HEK293T (cell line): ENCODE measurements at regions not wholly inside any gene's neighbourhood (a gene's known extent, or its start where the extent isn't known, plus 50 kb on each side); places are given as distances from the start of the nearest gene placed in this dataset.

Source experiments
- CTCF ChIA-PET: fragments of 350-600 bp; formaldehyde crosslinking; extraction: SDS; loops from one replicate; lab custom pipeline; 2021; ENCODE audit warnings: antibody characterized with exemption, inconsistent platforms; lab: Yijun Ruan, JAX
- POLR2A ChIA-PET: fragments of 350-600 bp; formaldehyde crosslinking; extraction: SDS; loops from one replicate; lab custom pipeline; 2020; ENCODE audit warnings: antibody characterized with exemption, inconsistent platforms; lab: Yijun Ruan, JAX
- DNase-seq: peaks from one replicate; pipeline ENCODE4 v3.0.0; 2012; ENCODE audit warnings: mixed read lengths; ENCODE audit errors: extremely low spot score
- ARNT ChIP-seq: fragments of 450-650 bp; IDR thresholded peaks from 2 replicates; pipeline ENCODE4 v1.6.1; 2017; ENCODE audit warnings: mild to moderate bottlenecking
- BHLHE40 ChIP-seq: fragments of 450-650 bp; IDR thresholded peaks from 2 replicates; pipeline ENCODE4 v1.6.1; 2016; ENCODE audit warnings: mild to moderate bottlenecking, moderate library complexity, borderline replicate concordance
- CTBP1 ChIP-seq: fragments of 450-650 bp; IDR thresholded peaks from 2 replicates; pipeline ENCODE4 v1.6.1; 2016; ENCODE audit warnings: borderline replicate concordance
- ELF4 ChIP-seq: fragments of 450-650 bp; IDR thresholded peaks from 2 replicates; pipeline ENCODE4 v1.6.1; 2017; ENCODE audit warnings: antibody characterized with exemption
- FOXA1 ChIP-seq: fragments of 450-650 bp; IDR thresholded peaks from 2 replicates; pipeline ENCODE4 v1.6.1; 2016; ENCODE audit warnings: mild to moderate bottlenecking
- FOXK2 ChIP-seq: fragments of 450-650 bp; IDR thresholded peaks from 2 replicates; pipeline ENCODE4 v1.6.1; 2016; ENCODE audit warnings: mild to moderate bottlenecking
- FOXM1 ChIP-seq: fragments of 450-650 bp; IDR thresholded peaks from 2 replicates; pipeline ENCODE4 v1.6.1; 2017; ENCODE audit warnings: mild to moderate bottlenecking, borderline replicate concordance
- HDGF ChIP-seq: fragments of 450-650 bp; IDR thresholded peaks from 2 replicates; pipeline ENCODE4 v1.6.1; 2017; ENCODE audit warnings: antibody characterized with exemption, borderline replicate concordance
- L3MBTL2 ChIP-seq: fragments of 450-650 bp; conservative IDR thresholded peaks from 2 replicates; pipeline ENCODE4 v1.6.1; 2016; ENCODE audit warnings: mild to moderate bottlenecking
- LEF1 ChIP-seq: fragments of 450-650 bp; IDR thresholded peaks from 2 replicates; pipeline ENCODE4 v1.6.1; 2017; ENCODE audit warnings: mild to moderate bottlenecking, borderline replicate concordance
- NFRKB ChIP-seq: fragments of 450-650 bp; IDR thresholded peaks from 2 replicates; pipeline ENCODE4 v1.6.1; 2016; ENCODE audit warnings: mild to moderate bottlenecking, moderate library complexity
- SP1 ChIP-seq: fragments of 450-650 bp; IDR thresholded peaks from 2 replicates; pipeline ENCODE4 v1.6.1; 2017
- SUZ12 ChIP-seq: fragments of 450-650 bp; IDR thresholded peaks from 2 replicates; pipeline ENCODE4 v1.6.1; 2016; ENCODE audit warnings: mild to moderate bottlenecking
- TARDBP ChIP-seq: fragments of 450-650 bp; IDR thresholded peaks from 2 replicates; pipeline ENCODE4 v1.6.1; 2016
- ZNF384 ChIP-seq: fragments of 450-650 bp; IDR thresholded peaks from 2 replicates; pipeline ENCODE4 v1.6.1; 2016
- TF ChIP-seq, protein P1 (sequence below): fragments of 450-650 bp; IDR thresholded peaks from 2 replicates; pipeline ENCODE4 v1.6.1; 2016

DNA sequence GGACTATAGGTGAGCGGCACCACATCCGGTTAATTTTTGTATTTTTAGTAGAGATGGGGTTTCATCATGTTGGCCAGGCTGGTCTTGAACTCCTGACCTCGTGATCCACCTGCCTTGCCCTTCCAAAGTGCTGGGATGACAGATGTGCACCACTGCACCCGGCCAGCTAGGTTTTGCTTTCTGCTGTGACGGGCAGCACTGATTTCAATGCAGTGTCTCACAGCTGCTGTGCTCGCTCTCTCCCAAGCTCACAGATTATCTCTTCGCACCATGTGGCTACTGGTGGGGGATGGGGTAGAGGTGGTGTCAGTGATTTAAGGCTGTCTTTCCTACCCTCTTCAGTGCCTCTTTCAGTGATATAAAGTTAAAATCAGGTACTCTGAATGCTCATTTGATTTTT is 909.1 kb downstream of the TRHDE start:
- ChIA-PET CTCF (no interaction called here), POLR2A (no interaction called here)
- DNase-seq = no peak
- TF ChIP-seq, protein P1, sequence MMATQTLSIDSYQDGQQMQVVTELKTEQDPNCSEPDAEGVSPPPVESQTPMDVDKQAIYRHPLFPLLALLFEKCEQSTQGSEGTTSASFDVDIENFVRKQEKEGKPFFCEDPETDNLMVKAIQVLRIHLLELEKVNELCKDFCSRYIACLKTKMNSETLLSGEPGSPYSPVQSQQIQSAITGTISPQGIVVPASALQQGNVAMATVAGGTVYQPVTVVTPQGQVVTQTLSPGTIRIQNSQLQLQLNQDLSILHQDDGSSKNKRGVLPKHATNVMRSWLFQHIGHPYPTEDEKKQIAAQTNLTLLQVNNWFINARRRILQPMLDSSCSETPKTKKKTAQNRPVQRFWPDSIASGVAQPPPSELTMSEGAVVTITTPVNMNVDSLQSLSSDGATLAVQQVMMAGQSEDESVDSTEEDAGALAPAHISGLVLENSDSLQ = no peak
- TF ChIP-seq LEF1 = no peak
- no peak for TF ChIP-seq CTBP1
- no peak for TF ChIP-seq SUZ12
- no peak for TF ChIP-seq FOXK2
- no peak for TF ChIP-seq SP1
- TF ChIP-seq ZNF384 = no peak
- no peak for TF ChIP-seq TARDBP
- TF ChIP-seq NFRKB = no peak
- no peak for TF ChIP-seq BHLHE40
- no peak for TF ChIP-seq HDGF
- no peak for TF ChIP-seq FOXA1
- TF ChIP-seq ARNT = no peak
- no peak for TF ChIP-seq L3MBTL2

DNA sequence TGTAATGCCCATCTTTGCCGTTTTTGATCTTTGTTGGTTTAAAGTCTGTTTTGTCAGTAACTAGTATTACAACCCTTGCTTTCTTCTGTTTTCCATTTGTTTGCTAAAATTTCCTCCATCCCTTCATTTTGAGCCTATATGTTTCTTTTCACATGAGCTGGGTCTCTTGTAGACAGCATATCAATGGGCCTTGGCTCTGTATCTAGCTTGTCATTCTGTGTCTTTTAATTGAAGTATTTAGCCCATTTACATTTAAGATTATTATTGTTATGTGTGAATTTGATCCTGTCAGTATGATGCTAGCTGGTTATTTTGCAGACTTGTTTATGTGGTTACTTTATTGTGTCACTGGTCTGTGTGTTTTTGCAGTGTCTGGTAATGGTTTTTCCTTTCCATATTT is 913.2 kb downstream of the TRHDE start:
- POLR2A ChIA-PET = no interaction called here
- DNase-seq = no peak
- CTCF ChIA-PET = no interaction called here
- TF ChIP-seq SP1 (no peak), HDGF (no peak), CTBP1 (no peak)

DNA sequence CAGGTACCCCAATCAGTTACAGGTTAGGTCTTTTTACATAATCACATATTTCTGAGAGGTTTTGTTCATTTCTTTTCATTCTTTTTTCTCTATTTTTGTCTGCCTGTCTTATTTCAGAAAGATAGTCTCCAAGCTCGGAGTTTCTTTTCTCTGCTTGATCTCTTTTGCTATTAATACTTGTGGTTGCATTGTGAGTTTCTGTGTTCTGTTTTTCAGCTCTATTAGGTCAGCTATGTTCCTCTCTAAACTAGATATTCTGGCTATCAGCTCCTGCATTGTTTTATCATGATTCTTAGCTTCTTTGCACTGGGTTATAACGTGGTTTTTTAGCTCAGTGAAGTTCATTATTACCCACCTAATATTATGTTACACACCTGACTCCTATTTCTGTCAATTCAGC is 914.1 kb downstream of the TRHDE start:
- no peak for DNase-seq
- ChIA-PET CTCF (no interaction called here), POLR2A (no interaction called here)
- TF ChIP-seq FOXA1 (no peak), ARNT (no peak), NFRKB (no peak), FOXK2 (no peak), FOXM1 (no peak), TARDBP (no peak), LEF1 (no peak), CTBP1 (no peak)
- TF ChIP-seq, protein P1 = no peak

DNA sequence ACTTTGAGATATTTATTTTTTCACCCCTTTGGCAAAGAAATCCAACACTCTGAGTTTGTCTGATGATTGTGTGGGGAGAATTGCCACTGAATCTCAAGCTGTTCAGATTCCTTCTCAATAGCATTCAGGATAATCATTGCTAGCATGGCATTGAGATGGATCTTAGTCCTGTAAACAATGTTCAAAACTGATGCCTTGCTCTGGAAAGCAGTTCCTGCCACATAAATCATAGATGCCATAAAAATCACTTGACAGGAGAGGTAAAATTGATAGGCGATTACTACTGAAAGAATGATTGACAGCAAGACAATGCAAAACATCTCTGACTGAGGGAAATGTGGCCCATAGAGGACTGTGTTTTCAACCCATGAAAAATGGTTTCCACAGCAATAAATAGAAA is 915.6 kb downstream of the TRHDE start:
- ChIA-PET POLR2A (no interaction called here), CTCF (no interaction called here)
- DNase-seq = no peak
- no peak for TF ChIP-seq FOXA1
- TF ChIP-seq, protein P1 = peak; percentile 76

DNA sequence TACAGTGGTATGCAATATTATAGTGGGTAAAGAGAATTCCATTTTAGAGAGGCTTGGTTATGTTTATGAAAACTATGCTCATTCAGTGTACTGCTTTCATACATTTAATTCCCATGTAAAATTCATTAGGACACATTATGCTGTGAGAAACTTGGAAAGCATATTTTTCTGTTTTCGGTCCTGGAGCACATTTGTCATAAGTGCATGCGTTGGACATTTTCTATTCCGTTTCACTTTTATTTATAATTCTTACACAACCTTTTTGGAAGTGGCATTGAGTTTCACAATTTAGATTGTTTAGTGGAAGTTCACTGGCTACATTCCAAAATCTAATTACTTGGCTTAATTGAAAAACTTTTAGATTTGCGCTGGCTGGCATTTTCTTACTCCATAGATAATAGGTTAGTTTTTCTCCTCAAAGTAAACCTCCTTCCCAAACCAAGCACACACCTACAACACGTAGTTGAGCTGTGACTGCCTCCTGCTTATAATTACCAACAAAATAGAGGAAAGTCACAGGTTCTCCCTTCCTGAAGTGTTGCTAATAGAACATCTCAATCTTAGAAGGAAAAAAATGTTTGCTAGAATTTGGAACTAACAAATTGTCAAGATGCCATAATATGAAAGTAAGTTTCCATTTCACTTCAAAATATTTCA is 938.5 kb downstream of the TRHDE start:
- DNase-seq = no peak
- TF ChIP-seq NFRKB (no peak), ELF4 (no peak), HDGF (no peak), BHLHE40 (no peak), SUZ12 (no peak), CTBP1 (no peak), TARDBP (no peak), LEF1 (no peak)
- POLR2A ChIA-PET = no interaction called here
- CTCF ChIA-PET = no interaction called here

DNA sequence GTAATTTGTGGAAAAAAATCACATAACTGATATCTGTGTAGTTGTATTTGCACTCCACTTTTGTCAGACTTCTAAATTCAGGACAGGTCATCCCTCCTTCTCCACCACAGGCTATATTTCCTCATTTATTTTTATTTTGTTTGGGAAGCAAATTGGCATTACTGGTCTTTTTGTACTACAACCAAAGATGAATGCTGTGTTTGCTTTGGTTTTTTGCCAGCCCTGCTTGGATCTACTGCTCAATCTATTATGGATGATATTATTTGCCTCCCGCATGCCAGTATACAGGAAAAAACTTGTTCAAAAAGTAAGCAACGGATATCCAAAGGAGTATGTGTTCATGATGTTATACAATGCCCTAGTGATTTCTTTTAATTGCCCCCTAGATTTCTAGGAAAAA is 948.8 kb downstream of the TRHDE start:
- POLR2A ChIA-PET = no interaction called here
- CTCF ChIA-PET = no interaction called here
- DNase-seq = no peak
- TF ChIP-seq L3MBTL2 (no peak), ARNT (no peak), FOXM1 (no peak), FOXA1 (no peak), SUZ12 (no peak), HDGF (no peak), NFRKB (no peak), LEF1 (no peak), TARDBP (no peak), BHLHE40 (no peak), ZNF384 (no peak), FOXK2 (no peak), SP1 (no peak), CTBP1 (no peak), ELF4 (no peak)
- TF ChIP-seq, protein P1 = no peak

DNA sequence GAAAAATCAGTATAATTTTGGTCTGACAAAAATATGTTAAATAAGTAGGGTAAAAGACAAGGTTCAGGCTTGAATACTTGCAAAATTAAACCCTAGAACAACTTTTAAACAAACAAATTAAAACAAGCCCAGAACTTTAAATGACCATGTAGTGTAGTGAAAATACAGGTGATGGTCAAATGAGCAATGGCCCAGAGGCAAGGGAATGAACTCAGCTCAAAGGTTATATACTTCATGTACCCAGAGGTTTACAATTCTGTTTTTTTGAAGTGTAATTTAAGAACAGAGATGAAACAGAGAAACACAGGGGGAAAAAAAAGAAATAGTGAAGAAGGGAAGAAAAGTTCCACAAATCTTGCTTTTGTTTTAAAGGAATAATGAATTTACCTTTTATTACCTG is 949.2 kb downstream of the TRHDE start:
- POLR2A ChIA-PET = no interaction called here
- no peak for DNase-seq
- TF ChIP-seq ARNT (no peak), HDGF (no peak), SUZ12 (no peak), LEF1 (no peak), FOXK2 (no peak)
- TF ChIP-seq, protein P1 = no peak
- CTCF ChIA-PET = no interaction called here
